ENCODE measurements at regions not wholly inside any gene's neighbourhood (a gene's known extent, or its start where the extent isn't known, plus 50 kb on each side); places are given as distances from the start of the nearest gene placed in this dataset.
A peak's percentile ranks its signal among the peaks of the same experiment; 100 is the strongest.

GRCh38 chr10:8319704-8320103 is 265.2 kb downstream of the GATA3 start:
- H3K27me3 ChIP-seq: no peaks in the 10 kb centered on the region
- TF ChIP-seq CTCF (IDR thresholded peaks at IDR 0.05; ENCODE audit: low read depth, low read length): no peak
- no peaks in the 10 kb centered on the region for H3K36me3 ChIP-seq
- no peaks in the 10 kb centered on the region for H3K9me3 ChIP-seq
- DNase-seq: no peak
- H3K4me3 ChIP-seq (ENCODE audit: low read depth, low read length): no peak overlapping the region
- H3K4me1 ChIP-seq: peaks cover 20% of the 10 kb centered on the region

GRCh38 chr10:8321990-8322389 is 267.5 kb downstream of the GATA3 start:
- DNase-seq: peak; percentile 85
- Histone ChIP-seq H3K9me3 (no peaks in the 10 kb centered on the region), H3K4me1 (peaks cover 20% of the 10 kb centered on the region), H3K36me3 (no peaks in the 10 kb centered on the region), H3K4me3 (ENCODE audit: low read depth, low read length) (no peak overlapping the region), H3K27me3 (no peaks in the 10 kb centered on the region)
- TF ChIP-seq CTCF (IDR thresholded peaks at IDR 0.05; ENCODE audit: low read depth, low read length): no peak

- TF ChIP-seq CTCF (IDR thresholded peaks at IDR 0.05; ENCODE audit: low read depth, low read length): no peak
- DNase-seq: no peak
These were observed 269.1 kb downstream of the GATA3 start for GRCh38 chr10:8323428-8324054.

GRCh38 chr10:8325024-8325980 is 270.8 kb downstream of the GATA3 start:
- no peak for TF ChIP-seq CTCF (IDR thresholded peaks at IDR 0.05; ENCODE audit: low read depth, low read length)
- peaks cover 20% of the 10 kb centered on the region for H3K4me1 ChIP-seq
- no peaks in the 10 kb centered on the region for H3K27me3 ChIP-seq
- no peak for DNase-seq
- H3K9me3 ChIP-seq: no peaks in the 10 kb centered on the region
- H3K36me3 ChIP-seq: no peaks in the 10 kb centered on the region
- H3K4me3 ChIP-seq (ENCODE audit: low read depth, low read length): no peak overlapping the region

More at GRCh38 chr10:8323428-8324054, 269.1 kb downstream of the GATA3 start:
- Histone ChIP-seq H3K4me3 (ENCODE audit: low read depth, low read length) (no peak overlapping the region), H3K9me3 (no peaks in the 10 kb centered on the region), H3K4me1 (peaks cover 20% of the 10 kb centered on the region), H3K27me3 (no peaks in the 10 kb centered on the region), H3K36me3 (no peaks in the 10 kb centered on the region)

GRCh38 chr10:8326396-8327139 is 272.1 kb downstream of the GATA3 start:
- H3K4me1 ChIP-seq: peaks cover 15% of the 10 kb centered on the region
- no peaks in the 10 kb centered on the region for H3K27me3 ChIP-seq
- TF ChIP-seq CTCF (IDR thresholded peaks at IDR 0.05; ENCODE audit: low read depth, low read length): no peak

More at GRCh38 chr10:8326396-8327139, 272.1 kb downstream of the GATA3 start:
- H3K9me3 ChIP-seq: no peaks in the 10 kb centered on the region
- no peak overlapping the region for H3K4me3 ChIP-seq (ENCODE audit: low read depth, low read length)
- H3K36me3 ChIP-seq: no peaks in the 10 kb centered on the region
- DNase-seq: no peak
